Fibroblast of lung (primary cell): ENCODE measurements at regions not wholly inside any gene's neighbourhood (a gene's known extent, or its start where the extent isn't known, plus 50 kb on each side); places are given as distances from the start of the nearest gene placed in this dataset.

Experiments used
- EZH2 ChIP-seq: IDR thresholded peaks from 2 replicates; pipeline ENCODE4 v1.5.1; 2012; ENCODE audit warnings: low read length, control low read depth, mild to moderate bottlenecking; ENCODE audit errors: missing control alignments
- TF ChIP-seq, protein P1 (sequence below), 2 donors: IDR thresholded peaks in 1 of 2; conservative IDR thresholded peaks in 1 of 2; 1 replicate in 1 of 2; 2 replicates in 1 of 2; pipeline ENCODE4 v1.5.1; 2011 to 2012; ENCODE audit warnings: low read length in 2 of 2, control low read depth in 1 of 2, inconsistent platforms in 1 of 2, low read depth in 1 of 2, mild to moderate bottlenecking in 1 of 2

DNA sequence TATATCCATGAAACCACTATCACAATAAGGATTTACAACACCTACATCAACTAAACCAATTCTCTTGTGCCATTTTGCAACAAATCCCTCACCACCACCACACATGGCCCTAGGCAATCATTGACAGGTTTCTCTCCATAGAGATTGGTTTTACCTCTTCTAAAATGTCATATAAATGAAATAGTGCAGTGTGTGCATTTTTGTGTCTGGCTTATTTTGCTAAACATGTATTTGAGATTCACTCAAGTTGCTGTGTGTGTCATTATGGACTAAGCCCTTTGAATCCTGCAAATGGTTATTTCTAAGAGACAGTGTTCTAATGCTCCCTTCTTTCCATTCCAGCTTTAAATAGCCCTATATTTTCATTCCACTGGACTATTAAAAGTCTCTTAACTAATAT is 179.7 kb upstream of the LRRC7 start:
- TF ChIP-seq EZH2, result no peak
- TF ChIP-seq, protein P1, sequence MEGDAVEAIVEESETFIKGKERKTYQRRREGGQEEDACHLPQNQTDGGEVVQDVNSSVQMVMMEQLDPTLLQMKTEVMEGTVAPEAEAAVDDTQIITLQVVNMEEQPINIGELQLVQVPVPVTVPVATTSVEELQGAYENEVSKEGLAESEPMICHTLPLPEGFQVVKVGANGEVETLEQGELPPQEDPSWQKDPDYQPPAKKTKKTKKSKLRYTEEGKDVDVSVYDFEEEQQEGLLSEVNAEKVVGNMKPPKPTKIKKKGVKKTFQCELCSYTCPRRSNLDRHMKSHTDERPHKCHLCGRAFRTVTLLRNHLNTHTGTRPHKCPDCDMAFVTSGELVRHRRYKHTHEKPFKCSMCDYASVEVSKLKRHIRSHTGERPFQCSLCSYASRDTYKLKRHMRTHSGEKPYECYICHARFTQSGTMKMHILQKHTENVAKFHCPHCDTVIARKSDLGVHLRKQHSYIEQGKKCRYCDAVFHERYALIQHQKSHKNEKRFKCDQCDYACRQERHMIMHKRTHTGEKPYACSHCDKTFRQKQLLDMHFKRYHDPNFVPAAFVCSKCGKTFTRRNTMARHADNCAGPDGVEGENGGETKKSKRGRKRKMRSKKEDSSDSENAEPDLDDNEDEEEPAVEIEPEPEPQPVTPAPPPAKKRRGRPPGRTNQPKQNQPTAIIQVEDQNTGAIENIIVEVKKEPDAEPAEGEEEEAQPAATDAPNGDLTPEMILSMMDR (conservative IDR thresholded peaks at IDR 0.05 in 1 of 2, IDR thresholded peaks at IDR 0.05 in 1 of 2; ENCODE audit: low read depth in 1 of 2, low read length in 2 of 2), result no peak
